ENCODE measurements at regions not wholly inside any gene's neighbourhood (a gene's known extent, or its start where the extent isn't known, plus 50 kb on each side); places are given as distances from the start of the nearest gene placed in this dataset.

DNA sequence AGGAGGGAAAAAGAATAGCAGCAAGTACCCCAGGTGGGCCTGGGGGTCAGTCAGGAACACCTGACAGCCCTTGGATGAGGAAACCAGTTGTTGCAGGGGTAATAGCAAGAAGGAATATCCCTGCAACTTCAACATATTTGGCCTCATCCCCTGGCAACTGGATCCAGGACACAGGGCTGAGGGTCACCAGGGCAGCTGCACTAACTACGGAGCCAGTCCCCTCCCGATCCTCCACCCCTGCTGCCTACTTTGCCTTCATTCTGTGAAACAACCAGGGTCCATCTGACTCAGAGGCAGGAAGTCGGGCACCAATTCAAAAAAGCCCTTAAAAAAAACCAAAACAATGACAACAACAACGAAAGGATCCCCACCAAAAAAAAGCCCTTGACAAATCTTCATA, 52.9 kb downstream of the FRMPD3 start:
- no peak for DNase-seq

DNA sequence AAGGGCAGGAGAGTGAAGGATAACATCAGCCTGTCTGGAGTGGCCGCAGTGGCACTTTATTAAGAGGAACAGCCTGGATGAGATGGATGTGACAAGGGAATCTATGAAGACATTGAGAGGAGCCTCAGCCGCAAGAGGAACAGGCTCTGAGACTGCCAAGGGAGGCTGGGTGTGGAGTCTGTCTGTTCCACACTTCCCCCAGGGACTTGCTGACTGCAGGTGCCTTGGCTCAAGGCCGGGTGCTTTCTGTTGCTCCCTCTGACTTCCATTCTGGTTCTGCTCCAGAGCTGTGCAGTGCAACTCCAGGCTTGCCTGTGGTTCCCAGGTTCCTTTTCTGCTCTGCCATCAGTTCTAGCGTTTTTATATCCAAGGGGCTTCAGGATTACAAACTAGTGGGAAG, 54.6 kb downstream of the FRMPD3 start:
- DNase-seq: no peak

DNA sequence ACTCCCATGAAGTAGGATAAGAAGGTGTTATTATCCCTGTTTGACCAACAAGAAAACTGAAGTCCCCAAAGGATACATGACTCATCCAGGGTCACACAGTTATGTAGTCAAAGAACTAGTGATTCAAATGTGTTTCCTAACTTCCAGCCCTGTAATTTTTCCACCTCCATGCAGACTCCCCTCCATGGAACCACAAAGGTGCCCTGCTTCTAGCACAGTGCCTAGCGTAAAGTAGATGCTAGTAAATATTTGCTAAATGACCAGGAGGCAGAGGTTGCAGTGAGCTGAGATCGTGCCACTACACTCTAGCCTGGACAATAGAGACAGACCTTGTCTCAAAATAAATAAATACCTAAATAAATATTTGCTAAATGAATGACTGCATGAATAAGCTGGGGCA, 55.8 kb downstream of the FRMPD3 start:
- DNase-seq: no peak

- no peak for DNase-seq
These were observed 57.2 kb downstream of the FRMPD3 start for GRCh38 chrX:107506596-107507031.

GRCh38 chrX:107507093-107507743, 57.8 kb downstream of the FRMPD3 start:
- no peak for DNase-seq

- DNase-seq: no peak
These were observed 58.3 kb downstream of the FRMPD3 start for GRCh38 chrX:107507744-107508117.

DNA sequence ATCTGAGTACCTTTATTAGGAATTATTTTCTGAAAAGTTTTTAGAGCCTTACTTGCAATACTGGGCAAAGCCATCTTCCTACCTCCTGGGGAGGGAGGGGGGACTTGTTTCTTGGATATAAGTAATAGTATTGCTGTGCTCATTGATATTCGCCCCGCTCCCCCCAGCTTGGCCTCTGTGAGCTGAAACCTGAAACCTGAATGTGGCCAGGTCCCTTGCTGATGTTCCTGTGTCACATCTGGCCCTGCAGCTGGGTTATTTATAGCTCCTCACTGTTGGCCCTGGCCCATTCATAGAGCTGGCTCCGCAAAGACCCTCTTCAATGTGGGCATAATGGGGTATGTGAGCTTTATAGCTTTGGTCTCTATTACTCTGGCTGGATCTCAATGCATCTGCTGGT, 59.5 kb downstream of the FRMPD3 start:
- DNase-seq: no peak

- no peak for DNase-seq
These were observed 65.5 kb downstream of the FRMPD3 start for GRCh38 chrX:107514944-107515343.

- DNase-seq: no peak
These were observed 72.6 kb downstream of the FRMPD3 start for GRCh38 chrX:107521877-107522586.

DNA sequence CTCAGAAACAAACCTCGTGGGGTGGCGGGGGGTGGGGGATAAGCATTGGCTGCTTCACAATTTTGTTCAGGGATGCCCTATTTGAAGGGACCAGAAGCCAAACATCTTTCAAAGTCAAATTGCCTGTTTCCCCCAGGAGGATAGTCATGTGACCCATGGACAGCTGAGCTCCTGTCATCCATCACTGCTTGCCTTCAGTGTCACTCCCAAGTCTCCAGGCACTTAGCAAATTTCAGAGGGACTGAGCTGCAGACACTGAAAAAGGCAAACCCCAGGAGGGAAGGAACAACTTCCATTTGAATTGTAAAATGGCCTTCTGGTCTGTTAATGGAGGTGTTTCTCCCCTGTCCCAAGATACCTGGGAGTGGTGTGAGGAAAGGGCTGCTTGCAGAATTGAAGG, 73.4 kb downstream of the FRMPD3 start:
- no peak for DNase-seq

DNA sequence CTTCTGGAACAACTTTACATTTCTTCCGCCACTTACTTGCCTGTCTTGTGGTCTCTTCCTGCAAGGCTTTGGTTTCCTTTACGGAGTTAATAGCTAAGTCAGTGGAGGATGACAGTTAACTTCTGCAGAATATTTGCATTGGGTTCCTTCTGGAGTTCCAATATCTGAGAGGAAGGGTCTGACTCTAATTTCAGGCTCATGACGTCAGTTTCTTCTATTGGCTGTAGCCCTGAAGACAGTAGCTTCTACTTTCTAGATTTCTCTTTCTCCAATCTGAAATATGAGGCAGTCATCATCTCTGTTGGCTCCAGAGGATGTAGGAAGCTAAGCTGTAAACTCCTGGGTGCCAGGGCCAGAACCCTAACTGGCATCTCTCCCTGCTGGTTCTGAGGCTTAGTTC, 76.7 kb downstream of the FRMPD3 start:
- no peak for DNase-seq

DNA sequence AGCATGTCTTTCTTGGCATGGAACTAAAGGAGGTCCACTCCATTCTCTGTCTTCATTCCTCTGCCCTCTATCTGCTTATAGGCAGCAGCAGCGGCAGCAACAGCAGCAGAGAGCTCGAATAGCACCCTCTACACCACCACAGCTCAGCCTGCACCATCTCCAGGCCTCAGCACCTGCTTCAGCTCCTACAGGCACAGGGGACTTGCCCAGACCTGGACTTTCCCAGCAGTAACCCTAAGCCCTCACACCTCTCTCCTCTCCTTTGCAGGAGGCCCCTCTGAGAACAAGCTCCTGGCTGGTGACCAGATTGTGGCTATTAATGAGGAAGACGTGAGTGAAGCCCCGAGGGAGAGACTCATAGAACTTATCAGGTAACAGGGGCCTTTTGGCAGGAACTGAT, 80.7 kb downstream of the FRMPD3 start:
- no peak for DNase-seq

DNA sequence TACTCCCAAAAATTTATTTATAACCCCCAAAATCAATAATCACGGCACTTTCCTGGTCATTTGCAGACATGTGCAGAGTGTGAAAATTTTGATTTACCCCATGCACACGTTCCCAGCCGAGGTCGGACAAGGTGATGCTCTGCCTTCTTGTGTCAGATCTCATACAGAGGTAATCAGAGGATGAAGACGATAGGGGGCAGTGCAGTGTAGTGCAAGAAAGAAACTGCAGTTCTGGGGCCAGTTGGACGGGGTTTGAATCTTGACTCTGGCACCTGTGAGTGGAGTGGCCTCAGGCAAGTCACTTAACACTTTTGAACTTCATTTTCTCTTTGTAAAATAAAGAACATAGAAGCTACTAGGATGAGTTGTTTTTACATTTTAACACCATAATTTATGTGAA, 88.4 kb downstream of the FRMPD3 start:
- DNase-seq: peak; percentile 2

DNA sequence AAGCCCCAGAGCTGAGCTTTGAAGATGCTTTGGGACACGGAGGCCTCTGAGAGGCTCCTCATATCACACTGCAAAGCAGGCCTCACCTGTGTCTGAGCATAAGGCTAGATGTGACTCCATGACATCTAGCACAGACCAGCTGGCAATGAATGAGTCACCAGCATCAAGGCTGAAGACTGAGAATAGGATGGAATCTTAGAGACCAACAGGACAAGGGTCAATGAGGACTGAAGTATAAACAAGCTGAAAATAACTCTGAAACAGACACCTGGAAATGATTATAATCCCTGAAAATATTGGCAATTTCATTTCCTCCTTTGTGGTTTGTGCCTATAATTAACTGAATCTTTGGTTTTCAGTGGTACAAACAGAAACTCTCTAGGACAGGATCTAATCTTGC, 87.1 kb upstream of the PRPS1 start:
- DNase-seq: no peak

- DNase-seq: no peak
These were observed 86.3 kb upstream of the PRPS1 start for GRCh38 chrX:107542040-107542439.

- DNase-seq: no peak
These were observed 85.8 kb upstream of the PRPS1 start for GRCh38 chrX:107542500-107542899.

GRCh38 chrX:107547621-107548020, 80.7 kb upstream of the PRPS1 start:
- no peak for DNase-seq

- DNase-seq: no peak
These were observed 79.5 kb upstream of the PRPS1 start for GRCh38 chrX:107548775-107549174.

DNA sequence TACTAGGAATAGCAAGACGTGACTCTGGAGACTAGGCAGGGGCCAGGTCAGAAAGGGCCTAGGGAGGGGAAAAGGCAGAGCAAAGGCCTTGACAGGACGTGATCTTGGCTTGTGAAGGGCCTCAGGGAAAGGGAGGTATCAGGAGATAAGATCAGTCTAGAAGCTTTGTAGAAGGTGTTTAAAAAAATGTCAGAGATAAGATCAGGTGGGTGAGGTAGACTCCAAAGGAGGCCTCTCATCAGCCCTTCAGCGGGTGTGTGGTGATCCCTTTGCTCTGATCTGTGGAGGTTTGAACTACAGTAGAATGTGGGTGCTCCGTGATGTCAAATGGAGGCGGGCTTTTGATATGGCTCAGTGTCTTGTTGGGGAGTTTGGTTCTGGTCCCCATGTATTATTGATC, 78.8 kb upstream of the PRPS1 start:
- no peak for DNase-seq

DNA sequence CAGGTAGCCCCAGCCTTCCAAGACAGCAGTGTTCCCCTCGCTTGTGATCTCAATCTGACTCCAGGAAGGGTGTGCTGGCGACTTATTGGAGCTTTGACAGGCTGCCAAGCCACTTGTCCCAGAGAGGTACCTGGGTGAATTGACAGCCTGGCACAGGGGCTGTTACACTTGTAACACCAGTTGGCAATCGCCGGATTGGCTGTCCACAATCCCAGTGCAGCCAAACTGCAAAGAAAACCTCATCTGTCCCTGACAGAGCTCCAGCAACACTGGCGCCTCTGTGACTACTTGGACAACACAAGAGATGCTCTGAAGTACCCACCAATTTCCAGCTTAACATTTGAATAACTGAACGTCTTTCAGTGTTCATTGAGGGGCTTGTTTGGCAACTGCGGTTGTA, 76.8 kb upstream of the PRPS1 start:
- DNase-seq: no peak

DNA sequence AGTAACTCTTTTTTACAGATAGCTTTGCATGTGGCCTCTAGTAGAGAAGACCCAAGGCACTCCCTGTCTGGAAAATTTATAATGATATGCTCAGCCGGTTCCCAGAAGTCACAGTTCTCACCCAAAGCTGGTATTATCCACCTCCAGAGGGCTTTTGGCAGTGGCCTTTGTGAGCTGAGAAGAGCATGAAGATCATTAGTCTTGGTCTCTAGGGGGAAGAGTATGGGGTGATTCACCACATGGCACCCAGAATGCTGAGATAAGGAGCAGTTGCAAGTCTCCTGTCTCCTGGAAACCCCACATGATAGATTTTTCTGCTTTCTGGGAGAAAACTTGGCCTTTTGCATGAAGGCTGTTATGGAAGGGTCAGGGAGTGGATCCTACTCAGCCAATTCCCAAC, 75.4 kb upstream of the PRPS1 start:
- DNase-seq: no peak

GRCh38 chrX:107556967-107557366, 71.3 kb upstream of the PRPS1 start:
- DNase-seq: no peak

- no peak for DNase-seq
These were observed 68.8 kb upstream of the PRPS1 start for GRCh38 chrX:107559506-107559905.

DNA sequence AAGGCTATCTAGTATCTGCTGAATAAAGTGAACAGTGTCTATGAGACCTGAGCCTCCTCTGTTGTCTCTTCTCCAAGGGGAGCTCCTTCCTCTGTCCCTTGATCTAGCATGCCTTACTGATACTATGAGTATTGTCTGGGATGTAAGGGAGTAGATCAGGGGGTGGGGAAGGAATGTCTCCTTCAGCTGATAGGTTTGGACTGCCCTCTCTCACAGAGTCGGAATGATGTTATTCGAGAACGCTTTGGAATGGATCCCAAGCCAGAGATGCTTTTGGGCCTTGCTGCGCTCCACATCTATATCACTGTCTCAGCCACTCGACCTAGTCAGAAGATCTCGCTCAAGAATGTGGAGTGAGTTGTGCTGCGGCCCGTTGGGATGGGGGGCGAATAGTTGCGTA, 68.3 kb upstream of the PRPS1 start:
- no peak for DNase-seq

- DNase-seq: no peak
These were observed 67.3 kb upstream of the PRPS1 start for GRCh38 chrX:107560980-107561379.

Measured in NCI-H2107 (cell line).